ENCODE measurements at regions not wholly inside any gene's neighbourhood (a gene's known extent, or its start where the extent isn't known, plus 50 kb on each side); places are given as distances from the start of the nearest gene placed in this dataset.

DNA sequence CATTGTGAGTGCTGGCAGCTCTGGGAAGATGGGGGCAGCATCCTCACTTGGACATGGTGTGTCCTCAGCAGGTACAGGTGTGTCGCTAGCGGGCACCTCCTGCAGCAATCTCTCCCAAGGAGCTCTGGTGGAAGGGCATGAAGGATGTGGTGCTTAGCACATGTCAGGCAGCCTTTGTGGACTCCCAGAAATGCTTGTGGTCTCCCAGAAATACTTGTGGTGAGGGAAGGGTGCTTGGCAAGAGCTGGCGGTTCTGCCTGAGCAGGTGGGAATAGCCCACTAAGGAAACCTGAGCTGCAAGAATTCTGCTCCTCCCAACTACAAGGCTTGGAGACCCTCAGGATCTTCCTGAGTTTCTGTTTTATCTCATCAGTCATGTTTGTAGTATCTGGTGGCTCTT is 371.6 kb downstream of the PRDM2 start:
- no peaks in the 10 kb centered on the region for H3K4me1 Mint-ChIP-seq (ENCODE audit: low read depth)
- no peak for DNase-seq (ENCODE audit: low spot score)
- no peaks in the 10 kb centered on the region for H3K36me3 Mint-ChIP-seq (ENCODE audit: low read depth)
- no peak overlapping the region for H3K27ac Mint-ChIP-seq
- no peaks in the 10 kb centered on the region for H3K9me3 Mint-ChIP-seq
- no peaks in the 10 kb centered on the region for H3K27me3 Mint-ChIP-seq (ENCODE audit: insufficient read depth)
- no peak overlapping the region for H3K4me3 Mint-ChIP-seq
- intact Hi-C loops (cut with micrococcal nuclease), result no loop called here

DNA sequence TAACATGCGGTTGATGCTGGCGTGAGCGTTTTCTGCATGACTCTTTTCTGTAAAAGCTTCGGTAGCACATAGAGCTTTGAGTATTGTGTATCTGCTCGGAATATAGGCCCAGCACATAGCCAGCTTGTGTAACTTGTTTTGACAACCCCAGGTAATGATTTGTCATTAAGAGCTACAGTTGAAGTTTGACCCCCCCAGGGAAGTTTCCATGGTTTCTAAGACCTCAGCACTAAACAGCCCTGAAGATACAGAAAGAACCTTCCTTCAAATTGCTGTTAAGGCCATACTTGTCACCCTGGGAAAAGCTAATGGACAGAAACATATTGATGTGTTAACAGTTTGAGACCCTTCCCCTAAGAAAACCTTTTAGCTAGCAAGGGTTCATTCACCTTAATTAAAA is 380.7 kb downstream of the PRDM2 start:
- Mint-ChIP-seq H3K36me3 (ENCODE audit: low read depth) (no peaks in the 10 kb centered on the region), H3K4me3 (no peak overlapping the region), H3K27me3 (ENCODE audit: insufficient read depth) (peaks cover 2% of the 10 kb centered on the region), H3K4me1 (ENCODE audit: low read depth) (no peaks in the 10 kb centered on the region), H3K9me3 (no peaks in the 10 kb centered on the region), H3K27ac (no peak overlapping the region)
- DNase-seq (ENCODE audit: low spot score), result no peak
- intact Hi-C loops (cut with micrococcal nuclease), result no loop called here

DNA sequence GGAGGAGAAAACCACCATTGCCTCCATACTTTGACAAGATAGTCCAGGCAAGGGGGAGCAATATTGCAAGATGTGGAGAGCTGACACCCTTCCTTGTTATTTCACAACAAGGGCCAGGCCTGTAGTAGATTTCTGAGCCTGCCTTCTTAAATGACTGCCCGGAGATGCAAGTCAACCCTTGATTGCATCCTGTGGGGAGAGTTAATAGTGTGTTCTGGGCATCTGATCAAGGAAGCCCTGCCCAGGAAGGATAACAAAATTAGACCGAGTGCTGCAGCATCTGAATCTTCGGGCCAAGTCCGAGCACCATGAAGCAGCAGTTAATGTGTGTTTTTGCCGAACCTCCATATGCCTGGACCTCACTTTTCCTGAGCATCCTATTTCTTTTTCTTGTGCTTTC is 382.3 kb downstream of the PRDM2 start:
- Mint-ChIP-seq H3K4me1 (ENCODE audit: low read depth) (no peaks in the 10 kb centered on the region), H3K27me3 (ENCODE audit: insufficient read depth) (peaks cover 2% of the 10 kb centered on the region), H3K4me3 (no peak overlapping the region), H3K9me3 (no peaks in the 10 kb centered on the region), H3K27ac (no peak overlapping the region), H3K36me3 (ENCODE audit: low read depth) (no peaks in the 10 kb centered on the region)
- no peak for DNase-seq (ENCODE audit: low spot score)
- intact Hi-C loops (cut with micrococcal nuclease), result no loop called here

DNA sequence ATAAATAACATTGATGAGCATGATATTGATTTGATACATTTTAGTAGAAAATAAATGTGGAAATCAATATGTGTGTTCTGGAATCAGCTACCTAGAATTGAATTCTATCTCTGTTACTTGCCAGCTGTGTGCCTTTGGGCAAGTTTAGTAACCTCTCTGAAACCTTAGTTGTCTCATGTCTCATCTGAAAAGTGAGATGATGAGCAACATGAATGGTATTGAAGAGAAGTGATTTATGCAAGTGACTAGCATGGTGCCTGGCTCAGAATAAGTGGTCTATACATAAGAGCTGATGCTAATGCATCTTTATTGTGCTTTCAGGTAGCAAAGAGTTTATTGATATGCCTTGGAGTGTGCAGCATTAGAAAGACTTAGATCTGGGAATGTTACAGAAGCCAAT is 383.3 kb downstream of the PRDM2 start:
- H3K4me3 Mint-ChIP-seq, result no peak overlapping the region
- H3K27ac Mint-ChIP-seq, result no peak overlapping the region
- intact Hi-C loops (cut with micrococcal nuclease), result no loop called here
- no peaks in the 10 kb centered on the region for H3K9me3 Mint-ChIP-seq
- no peak for DNase-seq (ENCODE audit: low spot score)
- no peaks in the 10 kb centered on the region for H3K4me1 Mint-ChIP-seq (ENCODE audit: low read depth)
- peaks cover 2% of the 10 kb centered on the region for H3K27me3 Mint-ChIP-seq (ENCODE audit: insufficient read depth)
- H3K36me3 Mint-ChIP-seq (ENCODE audit: low read depth), result no peaks in the 10 kb centered on the region

DNA sequence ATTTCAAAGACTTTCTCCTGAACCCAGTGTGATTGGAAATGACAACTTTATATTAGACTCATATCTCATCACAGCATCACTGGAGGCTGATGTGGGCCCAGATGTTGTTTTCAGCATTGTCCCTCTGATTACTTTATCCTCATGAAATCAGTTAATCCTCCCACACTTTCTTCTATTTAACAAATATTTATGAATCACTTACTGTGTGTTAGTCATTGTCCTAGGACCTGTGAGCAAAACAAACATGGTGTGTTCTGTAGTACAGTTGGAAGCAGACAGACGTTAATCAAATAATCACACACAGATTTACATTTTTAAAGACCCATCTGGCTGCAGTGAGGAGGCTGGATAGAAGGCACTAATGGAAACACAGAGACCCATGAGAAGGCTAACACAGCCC is 383.7 kb downstream of the PRDM2 start:
- DNase-seq (ENCODE audit: low spot score), result no peak
- H3K4me3 Mint-ChIP-seq, result no peak overlapping the region
- no peaks in the 10 kb centered on the region for H3K4me1 Mint-ChIP-seq (ENCODE audit: low read depth)
- no peak overlapping the region for H3K27ac Mint-ChIP-seq
- intact Hi-C loops (cut with micrococcal nuclease), result no loop called here
- H3K36me3 Mint-ChIP-seq (ENCODE audit: low read depth), result no peaks in the 10 kb centered on the region
- peaks cover 2% of the 10 kb centered on the region for H3K27me3 Mint-ChIP-seq (ENCODE audit: insufficient read depth)
- H3K9me3 Mint-ChIP-seq, result no peaks in the 10 kb centered on the region

DNA sequence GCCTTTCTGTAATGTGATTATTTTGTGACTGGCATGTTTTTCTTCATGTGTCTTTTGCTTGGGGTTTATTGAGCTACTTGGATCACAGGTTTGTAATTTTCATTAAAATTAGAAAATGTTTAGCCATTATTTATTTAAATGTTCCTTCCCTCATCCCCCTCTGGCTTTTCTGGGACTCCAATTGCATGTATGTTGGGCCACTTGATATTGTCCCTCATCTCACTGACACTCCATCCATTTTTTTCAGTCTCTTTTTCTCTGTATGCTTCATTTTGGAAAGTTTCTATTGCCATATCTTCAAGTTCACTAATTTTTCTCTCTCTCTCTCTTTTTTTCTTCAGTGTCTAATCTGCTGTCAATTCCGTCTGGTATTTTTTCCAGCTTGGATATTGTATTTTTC is 390.1 kb downstream of the PRDM2 start:
- DNase-seq (ENCODE audit: low spot score), result no peak
- Mint-ChIP-seq H3K27me3 (ENCODE audit: insufficient read depth) (peaks cover 6% of the 10 kb centered on the region), H3K4me1 (ENCODE audit: low read depth) (no peaks in the 10 kb centered on the region)

DNA sequence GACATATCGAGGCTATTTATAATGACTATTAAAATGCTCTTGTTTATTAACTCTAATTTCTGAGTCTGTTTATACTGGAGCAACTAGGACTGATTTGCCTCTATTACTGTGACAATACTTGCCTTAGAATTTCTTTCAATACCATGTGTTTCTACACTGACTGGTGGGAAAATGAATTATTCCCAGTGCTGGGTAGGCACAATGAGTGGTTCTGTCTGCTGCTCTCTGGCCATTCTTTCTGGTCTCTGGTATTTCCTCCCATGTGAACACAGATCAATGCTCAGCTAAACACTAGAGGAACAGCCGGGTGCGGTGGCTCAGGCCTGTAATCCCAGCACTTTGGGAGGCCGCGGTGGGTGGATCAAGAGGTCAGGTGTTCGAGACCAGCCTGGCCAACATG is 390.5 kb downstream of the PRDM2 start:
- intact Hi-C loops (cut with micrococcal nuclease), result no loop called here
- H3K36me3 Mint-ChIP-seq (ENCODE audit: low read depth), result no peaks in the 10 kb centered on the region
- no peak overlapping the region for H3K27ac Mint-ChIP-seq
- H3K27me3 Mint-ChIP-seq (ENCODE audit: insufficient read depth), result peaks cover 6% of the 10 kb centered on the region
- no peak for DNase-seq (ENCODE audit: low spot score)
- no peak overlapping the region for H3K4me3 Mint-ChIP-seq
- peaks cover 7% of the 10 kb centered on the region for H3K9me3 Mint-ChIP-seq
- H3K4me1 Mint-ChIP-seq (ENCODE audit: low read depth), result no peaks in the 10 kb centered on the region

More for the DNA sequence above, 390.1 kb downstream of the PRDM2 start:
- H3K36me3 Mint-ChIP-seq (ENCODE audit: low read depth), result no peaks in the 10 kb centered on the region
- H3K27ac Mint-ChIP-seq, result no peak overlapping the region
- H3K4me3 Mint-ChIP-seq, result no peak overlapping the region
- intact Hi-C loops (cut with micrococcal nuclease), result no loop called here
- peaks cover 7% of the 10 kb centered on the region for H3K9me3 Mint-ChIP-seq

DNA sequence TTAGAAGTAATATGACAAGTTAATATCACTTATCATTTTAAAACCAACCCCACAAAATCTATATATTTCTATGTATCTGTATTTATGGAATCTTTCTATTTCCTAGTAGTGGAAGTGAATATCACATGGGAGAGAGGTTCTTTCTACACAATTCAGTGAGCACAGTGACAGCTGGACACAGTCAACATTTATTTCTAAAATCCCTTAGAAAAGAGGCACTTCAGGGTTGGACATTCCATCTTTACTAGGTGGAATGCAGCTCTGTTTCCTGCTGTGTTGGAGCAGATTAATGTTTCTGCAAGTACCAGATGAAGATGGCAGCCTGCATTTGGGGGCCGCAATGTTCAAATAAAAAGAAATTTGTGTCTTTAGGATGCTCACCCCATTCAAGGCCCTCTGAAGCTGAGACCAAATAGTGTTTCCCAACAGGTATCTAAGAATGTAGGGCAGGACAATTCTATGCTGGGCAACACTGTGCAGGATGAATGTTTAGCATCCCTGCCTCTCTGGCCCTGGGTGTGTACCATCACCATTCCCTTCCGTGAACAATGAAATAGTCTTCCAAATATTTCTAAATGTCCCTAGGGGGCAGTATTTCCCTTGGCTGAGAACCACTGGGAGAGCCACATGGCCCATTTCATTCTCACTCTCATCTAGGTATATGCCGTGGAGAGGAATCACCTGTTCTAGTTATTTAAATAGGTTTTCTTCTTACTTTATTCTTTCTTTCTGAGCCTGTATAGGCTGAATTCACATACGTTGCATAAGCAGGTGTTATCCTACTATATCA is 394.8 kb downstream of the PRDM2 start:
- H3K4me3 Mint-ChIP-seq, result no peak overlapping the region
- peaks cover 7% of the 10 kb centered on the region for H3K9me3 Mint-ChIP-seq
- no peaks in the 10 kb centered on the region for H3K36me3 Mint-ChIP-seq (ENCODE audit: low read depth)
- H3K4me1 Mint-ChIP-seq (ENCODE audit: low read depth), result no peaks in the 10 kb centered on the region
- peaks cover 10% of the 10 kb centered on the region for H3K27me3 Mint-ChIP-seq (ENCODE audit: insufficient read depth)
- no peak overlapping the region for H3K27ac Mint-ChIP-seq
- intact Hi-C loops (cut with micrococcal nuclease), result no loop called here
- DNase-seq (ENCODE audit: low spot score), result no peak

DNA sequence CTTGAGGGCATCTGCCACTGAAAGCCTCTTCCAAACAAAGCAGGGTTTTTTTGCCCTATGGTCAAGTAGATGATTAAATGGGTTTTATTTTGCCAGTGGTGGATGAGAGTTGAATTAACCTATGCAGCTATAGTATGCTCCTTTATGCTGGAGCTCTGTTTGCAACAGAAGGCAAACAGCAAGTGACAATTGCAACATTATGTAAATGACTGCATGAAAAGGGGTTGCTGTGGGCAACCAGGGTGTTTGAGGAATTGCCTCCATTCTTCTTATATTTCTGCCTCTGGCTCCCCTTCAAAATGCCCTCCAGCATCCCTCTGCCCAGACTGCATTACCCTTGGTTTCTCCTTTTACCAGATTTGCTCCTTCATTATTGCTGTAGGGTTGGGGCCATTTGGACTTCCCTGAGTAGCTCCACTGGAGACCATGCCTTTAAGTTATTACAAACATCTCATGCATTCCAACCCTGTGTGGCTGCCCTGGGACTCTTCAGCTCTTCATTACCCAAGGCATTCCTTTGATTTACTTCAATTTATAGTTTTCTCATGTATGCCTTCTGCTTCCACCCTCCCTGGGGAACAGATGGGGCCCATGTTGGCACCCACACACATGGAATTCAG is 398.4 kb downstream of the PRDM2 start:
- Mint-ChIP-seq H3K36me3 (ENCODE audit: low read depth) (no peaks in the 10 kb centered on the region), H3K4me1 (ENCODE audit: low read depth) (no peaks in the 10 kb centered on the region), H3K9me3 (no peaks in the 10 kb centered on the region), H3K27me3 (ENCODE audit: insufficient read depth) (peaks cover 7% of the 10 kb centered on the region), H3K4me3 (no peak overlapping the region), H3K27ac (no peak overlapping the region)
- intact Hi-C loops (cut with micrococcal nuclease), result no loop called here
- no peak for DNase-seq (ENCODE audit: low spot score)

DNA sequence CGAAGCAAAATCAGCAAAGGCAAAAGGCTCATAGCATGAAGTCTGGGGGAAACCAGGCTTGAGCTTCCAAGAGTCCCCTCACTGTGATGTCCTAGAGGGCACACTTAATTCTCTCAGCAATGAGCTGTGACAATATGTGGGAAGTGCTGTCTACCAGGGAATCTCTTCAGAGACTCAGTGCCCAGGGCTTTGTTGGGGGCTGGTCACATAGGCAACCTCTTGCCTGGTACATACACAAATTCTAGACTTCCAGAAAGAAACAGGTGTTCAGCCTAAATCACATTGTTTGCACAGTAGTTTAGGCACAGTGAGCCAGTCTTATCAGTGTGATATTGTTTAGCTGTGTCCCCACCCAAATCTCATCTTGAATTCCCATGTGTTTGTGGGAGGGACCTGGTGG is 400.5 kb downstream of the PRDM2 start:
- H3K27ac Mint-ChIP-seq, result no peak overlapping the region
- no peak for DNase-seq (ENCODE audit: low spot score)
- H3K27me3 Mint-ChIP-seq (ENCODE audit: insufficient read depth), result peaks cover 4% of the 10 kb centered on the region
- no peaks in the 10 kb centered on the region for H3K4me1 Mint-ChIP-seq (ENCODE audit: low read depth)
- no peaks in the 10 kb centered on the region for H3K36me3 Mint-ChIP-seq (ENCODE audit: low read depth)
- no peak overlapping the region for H3K4me3 Mint-ChIP-seq
- intact Hi-C loops (cut with micrococcal nuclease), result no loop called here
- no peaks in the 10 kb centered on the region for H3K9me3 Mint-ChIP-seq

DNA sequence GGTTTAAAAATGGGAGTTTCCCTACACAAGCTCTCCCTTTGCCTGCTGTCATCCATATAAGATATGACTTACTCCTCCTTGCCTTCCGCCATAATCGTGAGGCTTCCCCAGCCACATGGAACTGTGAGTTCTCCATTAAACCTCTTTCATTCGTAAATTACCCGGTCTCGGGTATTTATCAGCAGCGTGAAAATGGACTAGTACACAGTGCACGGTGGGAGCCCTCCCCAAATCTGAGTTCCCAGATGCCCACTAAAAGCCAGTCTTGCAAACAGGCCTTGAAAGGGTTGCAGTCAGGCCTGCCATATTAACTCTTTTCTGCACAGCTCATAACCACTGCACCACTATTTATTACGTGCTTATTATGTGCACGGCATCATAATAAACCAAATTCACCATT is 400.9 kb downstream of the PRDM2 start:
- H3K4me3 Mint-ChIP-seq, result no peak overlapping the region
- no peaks in the 10 kb centered on the region for H3K36me3 Mint-ChIP-seq (ENCODE audit: low read depth)
- H3K9me3 Mint-ChIP-seq, result no peaks in the 10 kb centered on the region
- no peaks in the 10 kb centered on the region for H3K4me1 Mint-ChIP-seq (ENCODE audit: low read depth)
- H3K27ac Mint-ChIP-seq, result no peak overlapping the region
- intact Hi-C loops (cut with micrococcal nuclease), result no loop called here
- DNase-seq (ENCODE audit: low spot score), result no peak
- H3K27me3 Mint-ChIP-seq (ENCODE audit: insufficient read depth), result peaks cover 4% of the 10 kb centered on the region

DNA sequence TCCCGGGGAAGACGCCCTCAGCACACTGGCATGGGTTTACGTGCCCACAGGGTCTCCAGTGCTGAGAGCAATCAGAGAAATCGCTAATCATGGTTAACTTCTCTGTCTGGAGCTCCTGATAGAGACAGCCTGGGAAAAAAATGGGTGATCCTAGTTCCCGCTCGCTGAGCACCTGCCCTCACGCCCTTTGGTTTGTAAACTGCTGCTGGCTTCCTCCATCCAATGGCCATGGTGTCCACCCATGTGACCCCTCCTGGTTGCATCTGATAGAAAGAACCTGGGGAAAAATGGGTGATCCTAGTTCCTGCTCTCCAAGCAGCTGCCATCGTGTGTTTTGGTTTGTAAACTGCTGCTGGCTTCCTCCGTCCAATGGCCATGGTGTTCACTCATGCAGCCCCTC is 402.2 kb downstream of the PRDM2 start:
- Mint-ChIP-seq H3K4me3 (no peak overlapping the region), H3K27ac (no peak overlapping the region), H3K27me3 (ENCODE audit: insufficient read depth) (peaks cover 4% of the 10 kb centered on the region), H3K36me3 (ENCODE audit: low read depth) (no peaks in the 10 kb centered on the region), H3K4me1 (ENCODE audit: low read depth) (no peaks in the 10 kb centered on the region), H3K9me3 (no peaks in the 10 kb centered on the region)
- no peak for DNase-seq (ENCODE audit: low spot score)
- intact Hi-C loops (cut with micrococcal nuclease), result no loop called here

DNA sequence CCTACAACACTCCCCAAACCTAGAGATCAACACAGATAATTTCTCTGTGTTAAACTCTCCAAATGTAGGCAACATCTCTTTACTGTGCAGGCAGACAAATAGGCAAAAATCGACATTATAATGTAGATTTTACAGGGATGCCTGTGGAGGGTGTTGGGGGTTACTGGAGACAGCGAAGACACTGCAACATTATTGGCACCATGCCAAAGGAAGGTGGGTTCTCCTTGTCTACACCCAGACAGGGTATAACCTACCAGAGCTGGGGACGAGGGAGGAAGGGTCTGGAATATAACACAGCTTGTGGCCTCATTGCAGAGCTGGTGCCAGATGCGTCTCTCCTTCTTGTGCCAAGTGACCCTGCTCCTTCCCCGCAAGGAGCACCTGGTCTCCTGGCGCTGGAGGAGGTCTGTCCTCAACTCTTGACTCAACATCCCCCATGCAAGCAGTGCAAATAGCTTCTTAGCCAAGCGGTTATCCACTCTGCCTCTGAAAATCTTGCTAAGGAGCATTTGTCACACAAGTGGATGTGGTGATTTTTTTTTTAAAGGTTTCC is 404.0 kb downstream of the PRDM2 start:
- H3K9me3 Mint-ChIP-seq, result no peaks in the 10 kb centered on the region
- intact Hi-C loops (cut with micrococcal nuclease), result no loop called here
- H3K4me3 Mint-ChIP-seq, result no peak overlapping the region
- no peaks in the 10 kb centered on the region for H3K27me3 Mint-ChIP-seq (ENCODE audit: insufficient read depth)
- no peaks in the 10 kb centered on the region for H3K36me3 Mint-ChIP-seq (ENCODE audit: low read depth)
- no peak for DNase-seq (ENCODE audit: low spot score)
- H3K27ac Mint-ChIP-seq, result no peak overlapping the region
- no peaks in the 10 kb centered on the region for H3K4me1 Mint-ChIP-seq (ENCODE audit: low read depth)

Data from activated T-helper 1 cell treated with anti-CD3 and anti-CD28 coated beads, Interleukin-12 subunit alpha, Interleukin-12 subunit beta, Interleukin-2, Interleukin-4 antibody, amounts not matched to agents 30 ng/mL and 10 ng/mL and 1 ng/mL, durations not matched to agents 14 hours and 24 hours and 36 hours (primary cell).